Progenitor cell of endocrine pancreas (in vitro differentiated cells): ENCODE measurements at regions not wholly inside any gene's neighbourhood (a gene's known extent, or its start where the extent isn't known, plus 50 kb on each side); places are given as distances from the start of the nearest gene placed in this dataset.

Experiments
- DNase-seq: peaks from one replicate; pipeline ENCODE4 v3.0.0; 2021; ENCODE audit warnings: low spot score; ENCODE audit not compliant: unreplicated experiment
- H3K27ac Mint-ChIP-seq: 2 replicates; pipeline ENCODE4 v1.8.0; 2021; ENCODE audit warnings: mild to moderate bottlenecking, moderate library complexity, mixed read lengths
- H3K27me3 Mint-ChIP-seq: 2 replicates; pipeline ENCODE4 v1.8.0; 2021; ENCODE audit warnings: mixed read lengths
- H3K36me3 Mint-ChIP-seq: 2 replicates; pipeline ENCODE4 v1.8.0; 2022; ENCODE audit warnings: mixed read lengths; ENCODE audit not compliant: insufficient read depth
- H3K4me1 Mint-ChIP-seq: 2 replicates; pipeline ENCODE4 v1.8.0; 2021; ENCODE audit warnings: low read depth, mixed read lengths
- H3K4me3 Mint-ChIP-seq: 2 replicates; pipeline ENCODE4 v1.8.0; 2021; ENCODE audit warnings: low read depth, mild to moderate bottlenecking, moderate library complexity, mixed read lengths
- H3K9me3 Mint-ChIP-seq: 2 replicates; pipeline ENCODE4 v1.8.0; 2021; ENCODE audit warnings: low read depth, mixed read lengths
- CTCF ChIP-seq: fragments of 200-600 bp; sonication (generic); IDR thresholded peaks from one replicate; pipeline ENCODE4 v1.5.0; 2021; ENCODE audit warnings: antibody characterized with exemption, mild to moderate bottlenecking; ENCODE audit not compliant: unreplicated experiment

GRCh38 chr2:15840969-15841368 is 99.4 kb upstream of the MYCN start:
- H3K36me3 Mint-ChIP-seq, result no peaks in the 10 kb centered on the region
- H3K4me3 Mint-ChIP-seq, result no peak overlapping the region
- no peak for DNase-seq

GRCh38 chr2:15841776-15842560 is 98.4 kb upstream of the MYCN start:
- TF ChIP-seq CTCF, result no peak
- Mint-ChIP-seq H3K9me3 (no peaks in the 10 kb centered on the region), H3K4me3 (no peak overlapping the region), H3K27ac (no peak overlapping the region), H3K4me1 (peaks cover 8% of the 10 kb centered on the region), H3K27me3 (peaks cover 28% of the 10 kb centered on the region), H3K36me3 (no peaks in the 10 kb centered on the region)
- no peak for DNase-seq

More at GRCh38 chr2:15840969-15841368, 99.4 kb upstream of the MYCN start:
- Mint-ChIP-seq H3K9me3 (no peaks in the 10 kb centered on the region), H3K27me3 (peaks cover 23% of the 10 kb centered on the region), H3K27ac (no peak overlapping the region), H3K4me1 (peaks cover 8% of the 10 kb centered on the region)
- no peak for TF ChIP-seq CTCF

- peaks cover 31% of the 10 kb centered on the region for H3K27me3 Mint-ChIP-seq
- no peaks in the 10 kb centered on the region for H3K9me3 Mint-ChIP-seq
- no peaks in the 10 kb centered on the region for H3K36me3 Mint-ChIP-seq
- TF ChIP-seq CTCF, result no peak
- DNase-seq, result no peak
- H3K27ac Mint-ChIP-seq, result no peak overlapping the region
- peaks cover 8% of the 10 kb centered on the region for H3K4me1 Mint-ChIP-seq
- H3K4me3 Mint-ChIP-seq, result no peak overlapping the region
Measured at GRCh38 chr2:15842758-15843666, 97.3 kb upstream of the MYCN start.

- peaks cover 8% of the 10 kb centered on the region for H3K4me1 Mint-ChIP-seq
- no peaks in the 10 kb centered on the region for H3K36me3 Mint-ChIP-seq
- H3K4me3 Mint-ChIP-seq, result no peak overlapping the region
- no peak overlapping the region for H3K27ac Mint-ChIP-seq
- no peaks in the 10 kb centered on the region for H3K9me3 Mint-ChIP-seq
- no peak for DNase-seq
- peaks cover 28% of the 10 kb centered on the region for H3K27me3 Mint-ChIP-seq
- no peak for TF ChIP-seq CTCF
Measured at GRCh38 chr2:15844211-15844801, 96.0 kb upstream of the MYCN start.

GRCh38 chr2:15845294-15845693 is 95.1 kb upstream of the MYCN start:
- no peak for TF ChIP-seq CTCF
- no peaks in the 10 kb centered on the region for H3K36me3 Mint-ChIP-seq
- H3K27ac Mint-ChIP-seq, result no peak overlapping the region
- H3K4me1 Mint-ChIP-seq, result peaks cover 8% of the 10 kb centered on the region
- DNase-seq, result no peak
- peaks cover 4% of the 10 kb centered on the region for H3K9me3 Mint-ChIP-seq
- H3K27me3 Mint-ChIP-seq, result peaks cover 33% of the 10 kb centered on the region
- H3K4me3 Mint-ChIP-seq, result no peak overlapping the region
